ENCODE measurements at regions not wholly inside any gene's neighbourhood (a gene's known extent, or its start where the extent isn't known, plus 50 kb on each side); places are given as distances from the start of the nearest gene placed in this dataset.
"Not testable (repeated sequence)": the region's sequence is repeated elsewhere in the genome, so short reads cannot be mapped to it uniquely, and the experiment has no call there.

DNA sequence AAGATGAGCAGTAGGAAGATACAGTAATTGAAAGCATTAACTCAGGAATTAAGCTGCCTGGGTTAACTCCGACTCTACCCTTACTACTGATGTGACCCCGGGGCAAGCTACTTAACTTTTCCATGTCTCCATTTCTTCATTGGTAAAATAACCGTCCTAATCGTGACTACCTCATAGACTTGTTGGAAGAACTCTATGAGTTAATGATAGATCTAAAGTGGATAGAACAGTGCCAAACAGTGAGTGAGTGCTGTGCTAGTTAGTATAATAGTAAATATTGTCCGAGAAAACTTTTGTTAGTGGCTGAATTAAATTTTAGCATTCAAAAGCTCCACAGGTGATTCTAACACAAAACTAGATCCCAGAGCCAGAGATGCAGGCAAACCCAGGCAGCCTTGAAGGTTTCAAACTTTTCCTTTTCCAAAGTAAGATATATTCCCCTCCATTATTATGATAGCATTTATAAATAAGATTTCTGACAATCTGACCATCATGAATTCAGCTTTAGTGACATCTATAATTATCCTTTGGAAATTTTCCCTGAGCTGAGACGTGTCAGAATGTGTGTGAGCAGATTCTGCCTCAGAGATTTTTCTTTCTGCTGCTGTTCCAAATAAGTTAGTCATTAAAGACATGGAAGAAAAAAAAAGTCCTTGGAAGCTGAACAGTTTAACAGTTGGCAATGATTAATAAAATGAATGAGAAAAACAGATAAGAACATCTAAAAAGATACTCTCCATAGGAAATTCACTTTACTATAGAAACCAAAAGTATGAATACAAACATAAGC lies 369.5 kb downstream of the PRELID2 start:
- Histone ChIP-seq H3K36me3 (ENCODE audit: control insufficient read depth, insufficient read depth, low read length) (no peaks in the 10 kb centered on the region), H3K9me3 (ENCODE audit: control insufficient read depth, insufficient read depth, low read length) (no peaks in the 10 kb centered on the region), H3K27me3 (ENCODE audit: control insufficient read depth, insufficient read depth, low read length) (no peaks in the 10 kb centered on the region), H3K4me1 (ENCODE audit: control insufficient read depth, insufficient read depth, low read length) (no peaks in the 10 kb centered on the region), H3K4me3 (ENCODE audit: low read depth, low read length) (no peak overlapping the region), H3K9ac (ENCODE audit: low read depth, low read length) (no peak overlapping the region), H3K27ac (ENCODE audit: low read depth, low read length) (no peak overlapping the region)

DNA sequence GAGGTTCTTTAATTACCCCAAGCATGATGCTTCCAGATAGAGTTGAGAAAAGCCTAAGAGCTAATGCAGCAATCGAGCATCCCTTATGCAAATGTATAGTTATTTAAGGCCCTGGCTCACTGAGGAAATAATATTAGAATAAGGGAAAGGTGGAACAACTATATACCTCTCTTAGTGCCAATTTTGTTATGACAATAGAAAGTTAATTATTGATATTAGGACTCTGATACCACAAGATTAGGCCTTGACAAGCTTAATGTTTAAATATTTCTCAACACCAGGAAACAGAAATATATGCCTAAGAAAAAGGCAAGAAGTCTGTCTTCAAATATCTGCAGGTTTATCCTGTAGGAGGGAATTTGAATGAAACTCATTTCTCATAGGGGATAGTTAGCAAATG lies 371.0 kb downstream of the PRELID2 start:
- Histone ChIP-seq H3K27me3 (ENCODE audit: control insufficient read depth, insufficient read depth, low read length) (no peaks in the 10 kb centered on the region), H3K4me3 (ENCODE audit: low read depth, low read length) (no peak overlapping the region), H3K9me3 (ENCODE audit: control insufficient read depth, insufficient read depth, low read length) (no peaks in the 10 kb centered on the region), H3K9ac (ENCODE audit: low read depth, low read length) (no peak overlapping the region), H3K36me3 (ENCODE audit: control insufficient read depth, insufficient read depth, low read length) (no peaks in the 10 kb centered on the region), H3K4me1 (ENCODE audit: control insufficient read depth, insufficient read depth, low read length) (no peaks in the 10 kb centered on the region), H3K27ac (ENCODE audit: low read depth, low read length) (no peak overlapping the region)

DNA sequence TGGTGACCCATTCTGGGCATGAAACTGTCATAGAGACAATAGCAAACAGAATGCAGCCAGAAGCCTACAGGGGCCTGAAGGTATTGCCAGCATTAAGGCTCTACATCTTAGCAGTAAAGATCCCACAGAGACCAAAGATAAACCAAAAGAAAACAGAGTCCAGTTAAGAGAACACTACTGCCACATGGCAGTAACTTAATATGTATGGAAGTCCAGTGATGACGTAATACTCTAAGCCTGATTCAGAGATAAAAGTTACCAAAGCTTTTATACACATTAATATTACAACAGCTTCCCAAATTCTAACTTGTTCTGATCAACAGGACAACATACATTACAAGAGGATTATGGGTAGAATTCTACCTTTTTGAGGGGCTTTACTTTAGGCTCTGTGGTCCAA lies 371.5 kb downstream of the PRELID2 start:
- Histone ChIP-seq H3K9ac (ENCODE audit: low read depth, low read length) (no peak overlapping the region), H3K36me3 (ENCODE audit: control insufficient read depth, insufficient read depth, low read length) (no peaks in the 10 kb centered on the region), H3K27me3 (ENCODE audit: control insufficient read depth, insufficient read depth, low read length) (no peaks in the 10 kb centered on the region), H3K9me3 (ENCODE audit: control insufficient read depth, insufficient read depth, low read length) (no peaks in the 10 kb centered on the region), H3K4me1 (ENCODE audit: control insufficient read depth, insufficient read depth, low read length) (no peaks in the 10 kb centered on the region), H3K27ac (ENCODE audit: low read depth, low read length) (no peak overlapping the region), H3K4me3 (ENCODE audit: low read depth, low read length) (no peak overlapping the region)

DNA sequence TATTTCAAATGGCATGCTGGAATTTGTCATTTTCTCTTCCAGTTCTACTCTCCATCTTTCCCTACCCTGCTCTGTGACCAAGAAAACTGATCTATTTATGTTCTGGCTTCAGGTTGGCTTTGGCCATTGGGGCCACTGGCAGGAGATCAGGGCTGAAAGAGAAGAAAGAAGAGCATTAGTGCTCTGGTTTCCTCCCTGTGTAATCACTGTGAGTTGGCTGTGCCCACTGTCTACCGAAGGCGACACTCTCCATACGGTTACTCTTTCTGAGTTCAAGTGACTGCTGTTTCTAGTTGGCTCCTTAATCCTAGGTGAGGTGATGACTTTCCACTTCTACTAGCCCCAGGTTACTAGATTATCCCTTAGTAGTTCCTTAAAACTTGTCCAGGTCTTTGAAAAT lies 372.6 kb downstream of the PRELID2 start:
- Histone ChIP-seq H3K27me3 (ENCODE audit: control insufficient read depth, insufficient read depth, low read length) (no peaks in the 10 kb centered on the region), H3K27ac (ENCODE audit: low read depth, low read length) (no peak overlapping the region), H3K36me3 (ENCODE audit: control insufficient read depth, insufficient read depth, low read length) (no peaks in the 10 kb centered on the region), H3K4me3 (ENCODE audit: low read depth, low read length) (no peak overlapping the region), H3K4me1 (ENCODE audit: control insufficient read depth, insufficient read depth, low read length) (no peaks in the 10 kb centered on the region), H3K9me3 (ENCODE audit: control insufficient read depth, insufficient read depth, low read length) (no peaks in the 10 kb centered on the region), H3K9ac (ENCODE audit: low read depth, low read length) (no peak overlapping the region)

DNA sequence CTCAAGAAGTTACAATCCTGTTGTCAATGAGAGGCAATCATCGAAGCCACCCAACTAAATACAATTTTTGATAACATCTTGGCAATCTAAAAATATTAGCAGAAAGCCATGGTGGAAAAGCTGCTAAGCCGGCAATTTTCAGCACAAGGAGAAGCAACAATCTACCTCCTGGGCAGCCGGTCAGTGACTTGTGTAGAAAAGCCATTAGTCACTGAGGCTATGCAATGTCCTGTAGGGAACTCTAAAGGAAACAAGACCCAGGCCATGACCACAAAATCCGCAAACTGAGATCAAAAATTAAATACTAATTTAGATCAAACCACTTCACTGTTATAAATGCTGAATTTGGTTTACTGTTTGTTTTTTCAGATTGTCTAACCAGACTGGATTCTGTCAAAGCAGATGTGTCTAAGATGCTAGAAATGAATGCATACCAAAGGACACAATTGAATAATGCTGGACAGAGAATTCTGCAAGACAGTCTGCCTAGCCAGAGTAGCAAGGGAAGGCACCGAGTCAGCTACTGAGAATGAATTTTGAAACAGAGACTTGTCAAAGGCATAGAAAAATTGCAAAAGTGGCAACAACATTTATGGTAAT lies 384.8 kb downstream of the PRELID2 start:
- Histone ChIP-seq H3K9me3 (ENCODE audit: control insufficient read depth, insufficient read depth, low read length) (no peaks in the 10 kb centered on the region), H3K9ac (ENCODE audit: low read depth, low read length) (no peak overlapping the region), H3K4me1 (ENCODE audit: control insufficient read depth, insufficient read depth, low read length) (no peaks in the 10 kb centered on the region), H3K4me3 (ENCODE audit: low read depth, low read length) (no peak overlapping the region), H3K27ac (ENCODE audit: low read depth, low read length) (no peak overlapping the region), H3K36me3 (ENCODE audit: control insufficient read depth, insufficient read depth, low read length) (no peaks in the 10 kb centered on the region), H3K27me3 (ENCODE audit: control insufficient read depth, insufficient read depth, low read length) (no peaks in the 10 kb centered on the region)

DNA sequence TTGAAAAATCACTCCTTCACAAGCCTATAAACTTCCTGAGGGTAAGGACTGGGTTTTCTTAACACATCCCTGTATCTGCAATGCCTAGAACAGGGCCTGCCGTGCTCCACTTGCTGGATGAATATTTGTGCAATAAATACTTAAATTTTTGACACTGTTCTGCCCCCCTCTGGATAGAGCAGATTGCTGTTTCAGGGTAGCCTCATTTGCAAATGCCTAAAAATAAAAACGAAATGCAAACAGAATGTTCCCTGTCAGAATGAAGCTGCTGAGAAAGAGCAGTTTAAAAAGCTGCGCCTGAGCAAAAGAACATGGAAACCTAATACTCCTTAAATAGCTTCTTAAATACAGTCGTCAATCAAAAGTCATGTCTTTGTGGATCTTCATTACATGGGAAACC lies 385.3 kb downstream of the PRELID2 start:
- no peaks in the 10 kb centered on the region for H3K36me3 ChIP-seq (ENCODE audit: control insufficient read depth, insufficient read depth, low read length)
- no peak overlapping the region for H3K4me3 ChIP-seq (ENCODE audit: low read depth, low read length)
- no peaks in the 10 kb centered on the region for H3K9me3 ChIP-seq (ENCODE audit: control insufficient read depth, insufficient read depth, low read length)
- no peak overlapping the region for H3K9ac ChIP-seq (ENCODE audit: low read depth, low read length)
- no peaks in the 10 kb centered on the region for H3K4me1 ChIP-seq (ENCODE audit: control insufficient read depth, insufficient read depth, low read length)
- H3K27me3 ChIP-seq (ENCODE audit: control insufficient read depth, insufficient read depth, low read length), result no peaks in the 10 kb centered on the region
- no peak overlapping the region for H3K27ac ChIP-seq (ENCODE audit: low read depth, low read length)

DNA sequence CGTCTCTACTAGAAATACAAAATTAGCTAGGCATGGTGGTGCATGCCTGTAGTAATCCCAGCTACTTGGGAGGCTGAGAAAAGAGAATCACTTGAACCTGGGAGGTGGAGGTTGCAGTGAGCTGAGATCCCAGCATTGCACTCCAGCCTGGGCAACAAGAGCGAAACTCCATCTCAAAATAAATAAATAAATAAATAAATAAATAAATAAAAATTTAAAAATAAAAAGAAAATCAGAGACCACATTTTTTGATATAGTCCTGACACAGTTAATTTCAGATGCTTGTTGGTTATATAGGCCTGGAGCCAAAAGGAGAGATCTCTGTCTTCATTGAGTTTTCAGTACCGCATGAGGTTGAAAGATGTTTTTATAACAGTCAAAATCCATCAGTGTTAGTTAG lies 388.3 kb downstream of the PRELID2 start:
- not testable (repeated sequence) for H3K9me3 ChIP-seq (ENCODE audit: control insufficient read depth, insufficient read depth, low read length); H3K36me3 ChIP-seq (ENCODE audit: control insufficient read depth, insufficient read depth, low read length); H3K9ac ChIP-seq (ENCODE audit: low read depth, low read length); H3K4me1 ChIP-seq (ENCODE audit: control insufficient read depth, insufficient read depth, low read length); H3K4me3 ChIP-seq (ENCODE audit: low read depth, low read length); H3K27me3 ChIP-seq (ENCODE audit: control insufficient read depth, insufficient read depth, low read length); H3K27ac ChIP-seq (ENCODE audit: low read depth, low read length)

DNA sequence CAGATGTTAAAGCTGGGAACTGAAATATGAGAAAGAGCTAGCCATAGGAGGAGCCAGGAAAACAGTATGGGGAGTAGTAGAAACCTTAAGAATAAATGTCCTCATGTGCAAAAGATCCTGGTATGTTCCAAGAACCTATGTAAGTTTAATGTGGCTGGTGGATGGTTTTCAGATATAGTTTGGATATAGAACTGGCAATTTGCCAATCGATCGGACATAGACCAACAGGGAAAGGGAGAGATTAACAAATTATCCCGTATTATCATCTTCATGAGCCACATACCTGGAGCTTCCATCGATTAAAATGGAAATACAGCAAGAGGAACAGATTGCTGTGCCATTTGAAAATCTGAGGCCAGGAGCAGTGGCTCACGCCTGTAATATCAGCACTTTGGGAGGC lies 388.7 kb downstream of the PRELID2 start:
- Histone ChIP-seq H3K27me3 (ENCODE audit: control insufficient read depth, insufficient read depth, low read length) (no peaks in the 10 kb centered on the region), H3K27ac (ENCODE audit: low read depth, low read length) (no peak overlapping the region), H3K4me1 (ENCODE audit: control insufficient read depth, insufficient read depth, low read length) (no peaks in the 10 kb centered on the region), H3K9me3 (ENCODE audit: control insufficient read depth, insufficient read depth, low read length) (no peaks in the 10 kb centered on the region), H3K9ac (ENCODE audit: low read depth, low read length) (no peak overlapping the region), H3K36me3 (ENCODE audit: control insufficient read depth, insufficient read depth, low read length) (no peaks in the 10 kb centered on the region), H3K4me3 (ENCODE audit: low read depth, low read length) (no peak overlapping the region)

DNA sequence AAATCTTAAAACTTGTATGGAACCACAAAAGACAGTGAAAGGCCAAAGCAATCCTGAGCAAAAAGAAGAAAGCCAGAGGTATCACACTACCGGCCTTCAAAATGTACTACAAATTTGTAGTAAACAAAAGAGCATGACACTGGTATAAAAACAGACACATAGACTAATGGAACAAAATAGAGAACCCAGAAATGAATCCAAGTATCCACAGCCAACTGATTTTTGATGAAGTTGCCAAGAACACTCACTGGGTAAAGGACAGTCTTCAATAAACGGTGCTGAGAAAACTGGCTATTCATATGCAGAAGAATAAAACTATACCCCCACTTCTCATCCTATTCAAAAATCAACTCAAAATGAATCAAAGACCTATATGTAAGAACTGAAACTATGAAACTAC lies 390.1 kb downstream of the PRELID2 start:
- no peaks in the 10 kb centered on the region for H3K27me3 ChIP-seq (ENCODE audit: control insufficient read depth, insufficient read depth, low read length)
- H3K4me1 ChIP-seq (ENCODE audit: control insufficient read depth, insufficient read depth, low read length), result no peaks in the 10 kb centered on the region
- no peaks in the 10 kb centered on the region for H3K9me3 ChIP-seq (ENCODE audit: control insufficient read depth, insufficient read depth, low read length)
- no peaks in the 10 kb centered on the region for H3K36me3 ChIP-seq (ENCODE audit: control insufficient read depth, insufficient read depth, low read length)
- no peak overlapping the region for H3K27ac ChIP-seq (ENCODE audit: low read depth, low read length)
- H3K9ac ChIP-seq (ENCODE audit: low read depth, low read length), result no peak overlapping the region
- no peak overlapping the region for H3K4me3 ChIP-seq (ENCODE audit: low read depth, low read length)

DNA sequence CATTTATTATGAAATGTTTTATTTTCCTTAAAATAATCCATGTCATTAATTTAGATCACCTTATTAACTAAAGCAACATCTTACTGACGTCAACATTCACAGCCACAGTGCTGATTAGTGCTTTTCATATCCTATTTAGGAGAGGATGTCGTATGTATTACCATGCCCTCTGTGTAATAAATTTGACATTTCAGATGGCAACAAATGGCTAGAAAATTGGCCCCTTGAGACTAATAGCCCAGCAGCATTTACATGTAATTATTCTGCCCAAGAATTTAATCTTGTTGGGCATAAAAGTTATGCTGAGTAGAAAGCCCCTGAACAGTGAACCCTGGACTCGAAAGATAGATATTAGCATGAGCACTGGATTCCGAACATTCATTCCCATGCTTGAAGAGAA lies 391.2 kb downstream of the PRELID2 start:
- Histone ChIP-seq H3K27me3 (ENCODE audit: control insufficient read depth, insufficient read depth, low read length) (no peaks in the 10 kb centered on the region), H3K4me1 (ENCODE audit: control insufficient read depth, insufficient read depth, low read length) (no peaks in the 10 kb centered on the region), H3K9ac (ENCODE audit: low read depth, low read length) (no peak overlapping the region), H3K36me3 (ENCODE audit: control insufficient read depth, insufficient read depth, low read length) (no peaks in the 10 kb centered on the region), H3K27ac (ENCODE audit: low read depth, low read length) (no peak overlapping the region), H3K4me3 (ENCODE audit: low read depth, low read length) (no peak overlapping the region), H3K9me3 (ENCODE audit: control insufficient read depth, insufficient read depth, low read length) (no peaks in the 10 kb centered on the region)

DNA sequence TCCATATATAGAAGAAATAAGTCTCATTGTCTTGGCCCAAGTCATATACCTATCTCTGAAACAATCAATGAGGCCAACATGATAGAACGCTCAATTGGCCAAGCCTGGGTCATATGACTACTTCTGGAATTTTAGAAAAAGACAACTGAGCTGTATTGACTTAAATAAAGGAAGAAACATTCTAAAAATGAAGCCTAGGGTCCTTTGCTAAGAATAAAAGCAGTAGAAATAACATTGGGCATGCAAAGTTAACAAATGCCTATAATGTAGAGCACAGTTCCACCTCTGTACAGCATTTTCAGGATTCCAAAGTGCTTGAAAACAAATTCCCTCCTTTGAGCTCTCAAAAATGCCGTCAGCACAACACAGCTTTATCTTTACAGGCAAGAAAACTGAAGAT lies 391.8 kb downstream of the PRELID2 start:
- Histone ChIP-seq H3K36me3 (ENCODE audit: control insufficient read depth, insufficient read depth, low read length) (no peaks in the 10 kb centered on the region), H3K4me3 (ENCODE audit: low read depth, low read length) (no peak overlapping the region), H3K27ac (ENCODE audit: low read depth, low read length) (no peak overlapping the region), H3K4me1 (ENCODE audit: control insufficient read depth, insufficient read depth, low read length) (no peaks in the 10 kb centered on the region), H3K9me3 (ENCODE audit: control insufficient read depth, insufficient read depth, low read length) (no peaks in the 10 kb centered on the region), H3K27me3 (ENCODE audit: control insufficient read depth, insufficient read depth, low read length) (no peaks in the 10 kb centered on the region), H3K9ac (ENCODE audit: low read depth, low read length) (no peak overlapping the region)

Data from HUES48 (cell line).